HG02885 (cell line): ENCODE measurements at regions not wholly inside any gene's neighbourhood (a gene's known extent, or its start where the extent isn't known, plus 50 kb on each side); places are given as distances from the start of the nearest gene placed in this dataset.
"Not testable (repeated sequence)": the region's sequence is repeated elsewhere in the genome, so short reads cannot be mapped to it uniquely, and the experiment has no call there.

Source experiments
- ATAC-seq: cut with Tn5 transposase; IDR thresholded peaks from one replicate; pipeline ENCODE4 v1.9.1; 2021; ENCODE audit warnings: mild to moderate bottlenecking; ENCODE audit not compliant: unreplicated experiment, poor library complexity

DNA sequence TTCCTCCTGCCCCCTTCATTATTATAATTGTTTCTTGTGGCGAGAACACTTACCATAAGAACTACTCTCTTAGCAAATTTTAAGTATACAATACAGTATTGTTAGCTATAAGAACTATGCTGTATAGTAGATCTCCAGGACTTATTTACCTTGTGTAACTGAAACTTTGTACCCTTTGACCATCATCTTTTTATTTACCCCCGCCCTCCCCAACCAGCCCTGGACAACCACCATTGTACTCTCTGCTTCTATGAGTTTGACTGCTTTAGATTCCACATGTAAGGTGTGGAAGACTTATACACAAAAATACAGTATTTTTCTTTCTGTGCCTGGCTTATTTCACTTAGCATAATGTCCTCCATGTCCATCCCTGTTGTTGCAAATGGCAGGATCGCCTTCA is 161.1 kb downstream of the PHF8 start:
- no peak for ATAC-seq

- no peak for ATAC-seq
Observed at GRCh38 chrX:53882331-53882730, 161.9 kb downstream of the PHF8 start.

GRCh38 chrX:53880786-53881185 is 163.5 kb downstream of the PHF8 start:
- not testable (repeated sequence) for ATAC-seq

GRCh38 chrX:53859890-53860289 is 173.4 kb upstream of the HUWE1 start:
- no peak for ATAC-seq

- ATAC-seq = peak; percentile 83
Observed at GRCh38 chrX:53831662-53832635, 145.4 kb upstream of the HUWE1 start.

GRCh38 chrX:53824686-53825085 is 138.2 kb upstream of the HUWE1 start:
- no peak for ATAC-seq

GRCh38 chrX:53818115-53818514 is 131.6 kb upstream of the HUWE1 start:
- ATAC-seq = not testable (repeated sequence)

DNA sequence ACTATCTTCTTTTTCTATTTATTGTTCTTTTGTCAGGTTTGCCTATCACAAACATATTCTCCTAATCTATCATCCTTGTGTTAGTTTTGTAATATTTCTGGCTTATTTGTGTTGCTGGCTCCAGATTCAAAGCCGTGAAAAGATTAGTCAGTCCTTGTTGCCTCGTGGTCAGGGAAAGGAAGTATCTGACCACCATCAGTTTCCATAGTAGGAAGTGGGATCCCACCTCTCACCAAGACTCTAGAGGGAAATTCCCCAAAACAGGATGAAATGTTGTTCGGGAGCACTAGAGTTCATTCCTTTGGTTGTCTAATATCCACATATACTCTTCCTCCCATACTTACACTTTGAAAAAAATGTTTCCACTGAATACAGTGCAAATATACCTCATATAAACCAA is 131.0 kb upstream of the HUWE1 start:
- no peak for ATAC-seq

DNA sequence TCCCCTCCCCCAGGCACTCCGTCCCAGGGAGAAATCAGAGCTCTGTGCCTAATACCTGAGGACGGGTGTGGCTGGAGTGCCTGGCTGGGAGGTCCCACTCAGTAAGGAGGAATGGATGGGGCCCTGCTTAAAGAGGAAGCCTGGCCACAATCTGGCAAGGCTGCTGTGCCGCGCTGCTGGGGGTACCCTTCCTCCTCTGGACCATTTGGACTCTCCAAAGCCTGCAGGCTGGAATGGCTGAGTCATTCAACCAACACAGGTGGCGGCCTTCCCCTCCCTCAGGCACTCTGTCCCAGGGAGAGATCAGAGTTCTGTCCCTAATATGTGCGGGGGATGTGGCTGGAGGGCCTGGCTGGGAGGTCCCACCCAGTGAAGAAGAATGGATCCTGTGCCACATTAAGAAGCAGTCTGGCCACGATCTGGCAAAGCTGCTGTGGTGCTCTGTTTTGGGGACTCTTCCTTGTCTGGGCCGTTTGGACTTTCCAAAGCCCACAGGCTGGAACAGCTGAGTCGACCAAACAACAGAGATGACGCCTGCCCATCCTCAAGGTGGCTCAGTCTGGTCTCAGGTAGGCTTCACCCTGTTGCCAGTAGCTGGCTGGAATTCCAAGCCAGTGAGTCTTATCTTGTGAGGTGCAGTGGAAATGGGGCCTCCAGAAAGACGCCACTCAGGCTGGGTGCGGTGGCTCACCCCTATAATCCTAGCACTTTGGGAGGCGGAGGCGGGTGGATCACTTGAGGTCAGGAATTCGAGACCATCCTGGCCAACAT is 127.3 kb upstream of the HUWE1 start:
- ATAC-seq = no peak

- ATAC-seq = no peak
Observed at GRCh38 chrX:53798281-53798680, 111.8 kb upstream of the HUWE1 start.

GRCh38 chrX:53795576-53795975 is 109.1 kb upstream of the HUWE1 start:
- ATAC-seq = no peak

DNA sequence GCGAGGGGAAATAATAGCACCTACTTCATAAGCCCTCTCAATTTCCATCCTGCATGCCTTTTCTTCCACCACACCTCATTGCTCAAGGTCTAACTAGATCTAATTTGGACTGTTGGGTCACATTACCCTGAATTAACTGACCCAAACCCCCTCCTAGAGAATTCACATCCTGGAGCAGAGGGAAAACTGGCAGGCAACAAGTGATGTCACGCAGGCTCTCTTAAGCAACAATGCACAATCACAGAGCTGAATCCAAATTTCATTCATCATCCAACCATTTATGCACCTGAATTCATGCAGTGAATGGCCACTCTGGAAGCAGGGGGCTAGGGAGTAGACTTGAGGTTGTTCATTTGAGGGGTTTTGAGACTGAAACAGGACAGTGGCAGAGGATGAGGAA is 107.7 kb upstream of the HUWE1 start:
- ATAC-seq = no peak

DNA sequence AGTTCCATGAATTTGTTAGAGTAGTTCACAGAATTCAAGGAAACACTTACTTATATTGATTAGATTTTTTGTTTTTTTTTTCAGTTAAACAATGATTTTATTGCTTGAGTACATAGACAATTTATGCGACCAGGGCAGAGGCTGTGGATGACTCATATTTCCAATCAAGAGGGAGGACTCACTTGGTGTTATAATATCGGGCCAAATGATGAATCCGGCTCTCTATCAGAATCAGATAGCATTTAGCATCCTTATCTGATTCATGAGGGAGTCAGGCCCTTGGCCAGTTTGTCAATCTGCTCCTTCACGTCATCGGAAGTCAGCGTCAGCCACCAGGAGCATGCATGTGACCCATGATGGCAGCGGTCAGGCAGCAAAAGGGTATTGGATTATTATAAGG is 82.3 kb upstream of the HUWE1 start:
- ATAC-seq = no peak

DNA sequence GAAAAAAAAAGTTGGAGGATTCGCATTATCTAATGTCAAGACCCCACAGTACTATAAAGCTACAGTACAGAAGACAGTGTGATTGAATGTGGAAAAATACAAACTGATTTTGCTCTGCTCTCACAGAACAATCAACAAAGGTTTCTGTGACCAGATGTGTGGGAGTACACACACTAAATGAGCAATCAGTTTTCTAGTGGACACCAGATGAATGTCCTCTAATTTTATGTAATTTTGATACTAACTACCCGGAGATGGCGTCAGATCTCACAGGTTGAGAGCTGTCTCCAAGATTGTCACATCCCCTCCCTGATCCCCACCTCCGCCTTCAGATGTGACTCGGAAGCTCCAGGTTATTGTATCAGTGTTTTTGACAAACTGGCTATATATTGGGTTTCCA is 81.9 kb upstream of the HUWE1 start:
- ATAC-seq = no peak

DNA sequence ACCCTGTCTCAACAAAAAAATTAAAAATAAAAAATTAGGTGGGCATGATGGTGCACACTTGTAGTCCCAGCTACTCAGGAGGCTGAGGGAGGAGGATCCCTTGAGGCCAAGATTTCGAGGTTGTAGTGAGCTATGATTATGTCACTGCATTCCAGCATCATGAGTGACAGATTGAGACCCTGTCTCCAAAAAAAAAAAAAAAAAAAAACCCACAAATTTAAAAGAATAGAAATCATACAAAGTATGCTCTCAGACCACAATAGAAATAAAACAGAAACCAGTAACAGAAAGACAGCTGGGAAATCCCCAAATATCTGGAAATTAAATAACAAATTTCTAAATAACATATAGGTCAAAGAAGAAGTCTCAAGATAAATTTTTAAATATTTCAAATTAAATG is 81.0 kb upstream of the HUWE1 start:
- no peak for ATAC-seq

DNA sequence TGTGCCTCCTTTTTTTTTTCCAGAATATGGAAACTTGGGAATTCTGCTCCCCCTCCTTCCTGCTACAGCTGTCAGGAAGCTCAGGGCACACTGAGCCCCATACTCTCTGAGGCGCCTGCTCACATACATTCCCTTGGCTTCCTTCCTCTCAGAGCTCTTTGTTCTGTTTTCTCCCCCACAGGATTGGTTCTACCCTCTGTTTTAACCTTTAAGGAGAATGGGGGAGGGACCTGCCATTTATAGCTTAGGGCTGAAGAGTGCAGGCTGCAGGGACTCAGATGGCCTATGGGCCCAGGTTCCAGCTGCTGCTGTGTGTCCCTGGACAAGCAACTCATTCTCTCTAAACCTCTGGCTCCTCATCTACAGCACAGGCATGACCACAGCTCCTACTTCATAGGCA is 70.7 kb upstream of the HUWE1 start:
- ATAC-seq = not testable (repeated sequence)

GRCh38 chrX:53746718-53747117 is 60.2 kb upstream of the HUWE1 start:
- no peak for ATAC-seq

DNA sequence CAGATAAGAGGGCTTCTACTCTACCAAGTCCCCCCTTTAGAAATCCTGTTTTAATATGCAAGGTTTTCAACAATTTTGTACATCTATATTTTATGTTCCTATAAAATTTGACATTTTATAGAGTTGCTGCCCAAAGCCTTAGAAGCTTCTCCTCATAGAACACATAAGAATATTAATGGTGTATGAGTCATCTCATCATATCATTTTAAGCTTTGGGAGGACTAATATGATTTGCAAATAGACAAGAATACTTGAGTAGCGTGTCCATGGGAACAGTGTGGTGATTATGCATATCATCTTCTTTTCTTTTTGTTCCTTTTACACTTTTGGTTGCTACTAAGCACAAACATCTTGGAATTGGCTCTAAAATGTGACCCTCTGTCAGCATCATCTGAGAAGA is 56.7 kb upstream of the HUWE1 start:
- no peak for ATAC-seq

DNA sequence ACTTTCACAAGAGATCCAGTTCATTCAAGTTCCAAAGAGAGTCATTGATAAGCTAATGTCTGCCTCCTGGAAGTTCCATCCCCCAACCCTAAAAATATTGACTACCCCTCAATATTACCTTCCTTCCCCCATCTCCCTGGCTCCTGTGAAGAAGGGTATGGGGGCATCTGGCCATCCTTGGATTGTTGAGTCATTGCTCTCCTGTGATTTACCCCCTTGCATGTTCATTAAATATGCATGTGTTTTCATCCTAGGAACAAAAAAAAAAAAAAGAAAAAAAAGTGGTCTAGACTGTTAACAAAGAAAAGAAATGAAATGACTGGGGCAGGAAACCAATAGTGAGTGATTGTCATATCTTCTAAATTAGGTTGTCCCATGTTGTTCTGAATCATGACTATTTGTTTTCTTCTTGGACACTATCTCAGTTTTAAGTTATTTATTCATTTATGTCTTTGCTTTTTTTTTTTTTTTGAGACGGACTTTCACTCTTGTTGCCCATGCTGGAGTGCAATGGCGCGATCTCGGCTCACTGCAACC is 51.9 kb upstream of the HUWE1 start:
- no peak for ATAC-seq
